ENCODE measurements at regions not wholly inside any gene's neighbourhood (a gene's known extent, or its start where the extent isn't known, plus 50 kb on each side); places are given as distances from the start of the nearest gene placed in this dataset.

DNA sequence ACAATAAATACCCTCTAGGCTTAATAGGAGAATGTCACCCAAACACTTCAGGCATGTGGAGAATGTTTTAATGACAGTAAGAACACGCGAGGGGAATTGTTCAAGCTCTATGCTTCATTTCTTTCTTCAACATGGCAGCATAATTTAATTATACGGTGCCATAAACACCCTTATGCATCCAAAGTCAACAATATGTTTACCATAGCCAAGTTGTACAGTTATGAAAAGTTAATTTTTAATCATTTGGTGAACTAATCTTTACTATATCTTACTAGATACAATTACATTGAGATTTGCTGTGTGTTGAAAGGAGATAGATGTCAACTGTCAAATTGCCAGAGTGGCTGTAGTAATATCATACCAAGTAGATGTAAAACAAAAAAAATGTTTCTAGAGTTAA, 185.9 kb upstream of the NBEA start:
- TF ChIP-seq POLR2AphosphoS5 (IDR thresholded peaks at IDR 0.05; ENCODE audit: low read depth, low read length): no peak
- TF ChIP-seq POLR2A (IDR thresholded peaks at IDR 0.05; ENCODE audit: low read depth, low read length): no peak
- TF ChIP-seq TAF1 (IDR thresholded peaks at IDR 0.05; ENCODE audit: borderline replicate concordance, low read depth, low read length): no peak
